ENCODE measurements at regions not wholly inside any gene's neighbourhood (a gene's known extent, or its start where the extent isn't known, plus 50 kb on each side); places are given as distances from the start of the nearest gene placed in this dataset.
"Not testable (repeated sequence)": the region's sequence is repeated elsewhere in the genome, so short reads cannot be mapped to it uniquely, and the experiment has no call there.

GRCh38 chr1:208347191-208347590 is 103.0 kb upstream of the PLXNA2 start:
- no peak for DNase-seq (ENCODE audit: low read depth, low spot score)

GRCh38 chr1:208349694-208350330 is 105.6 kb upstream of the PLXNA2 start:
- DNase-seq (ENCODE audit: low read depth, low spot score) = no peak

GRCh38 chr1:208350815-208351214 is 106.6 kb upstream of the PLXNA2 start:
- DNase-seq (ENCODE audit: low read depth, low spot score) = no peak

- DNase-seq (ENCODE audit: low read depth, low spot score) = no peak
Observed at GRCh38 chr1:208351838-208352237, 107.7 kb upstream of the PLXNA2 start.

GRCh38 chr1:208353797-208354196 is 109.6 kb upstream of the PLXNA2 start:
- not testable (repeated sequence) for DNase-seq (ENCODE audit: low read depth, low spot score)

GRCh38 chr1:208357644-208358507 is 113.7 kb upstream of the PLXNA2 start:
- no peak for DNase-seq (ENCODE audit: low read depth, low spot score)

GRCh38 chr1:208358651-208359050 is 114.5 kb upstream of the PLXNA2 start:
- no peak for DNase-seq (ENCODE audit: low read depth, low spot score)

- no peak for DNase-seq (ENCODE audit: low read depth, low spot score)
Observed at GRCh38 chr1:208362011-208362410, 117.8 kb upstream of the PLXNA2 start.

GRCh38 chr1:208366559-208366958 is 122.4 kb upstream of the PLXNA2 start:
- no peak for DNase-seq (ENCODE audit: low read depth, low spot score)

- DNase-seq (ENCODE audit: low read depth, low spot score) = no peak
Observed at GRCh38 chr1:208369045-208369444, 124.9 kb upstream of the PLXNA2 start.

- no peak for DNase-seq (ENCODE audit: low read depth, low spot score)
Observed at GRCh38 chr1:208369658-208370057, 125.5 kb upstream of the PLXNA2 start.

- DNase-seq (ENCODE audit: low read depth, low spot score) = no peak
Observed at GRCh38 chr1:208374391-208374941, 130.3 kb upstream of the PLXNA2 start.

GRCh38 chr1:208381481-208381880 is 137.3 kb upstream of the PLXNA2 start:
- no peak for DNase-seq (ENCODE audit: low read depth, low spot score)

GRCh38 chr1:208387908-208388811 is 144.0 kb upstream of the PLXNA2 start:
- DNase-seq (ENCODE audit: low read depth, low spot score) = no peak

- DNase-seq (ENCODE audit: low read depth, low spot score) = no peak
Observed at GRCh38 chr1:208393416-208393815, 149.2 kb upstream of the PLXNA2 start.

GRCh38 chr1:208393826-208394225 is 149.6 kb upstream of the PLXNA2 start:
- no peak for DNase-seq (ENCODE audit: low read depth, low spot score)

- no peak for DNase-seq (ENCODE audit: low read depth, low spot score)
Observed at GRCh38 chr1:208397286-208397685, 153.1 kb upstream of the PLXNA2 start.

GRCh38 chr1:208405014-208405413 is 160.8 kb upstream of the PLXNA2 start:
- no peak for DNase-seq (ENCODE audit: low read depth, low spot score)

- no peak for DNase-seq (ENCODE audit: low read depth, low spot score)
Observed at GRCh38 chr1:208409176-208409575, 165.0 kb upstream of the PLXNA2 start.

GRCh38 chr1:208410409-208410808 is 166.2 kb upstream of the PLXNA2 start:
- DNase-seq (ENCODE audit: low read depth, low spot score) = no peak

- DNase-seq (ENCODE audit: low read depth, low spot score) = no peak
Observed at GRCh38 chr1:208413006-208413405, 168.8 kb upstream of the PLXNA2 start.

GRCh38 chr1:208418667-208419066 is 174.5 kb upstream of the PLXNA2 start:
- DNase-seq (ENCODE audit: low read depth, low spot score) = no peak

Measured in activated naive CD8-positive, alpha-beta T cell treated with anti-CD3 and anti-CD28 coated beads, Interleukin-2, amount 50 U/mL, for 16 hours (primary cell).